ENCODE measurements at regions not wholly inside any gene's neighbourhood (a gene's known extent, or its start where the extent isn't known, plus 50 kb on each side); places are given as distances from the start of the nearest gene placed in this dataset.

DNA sequence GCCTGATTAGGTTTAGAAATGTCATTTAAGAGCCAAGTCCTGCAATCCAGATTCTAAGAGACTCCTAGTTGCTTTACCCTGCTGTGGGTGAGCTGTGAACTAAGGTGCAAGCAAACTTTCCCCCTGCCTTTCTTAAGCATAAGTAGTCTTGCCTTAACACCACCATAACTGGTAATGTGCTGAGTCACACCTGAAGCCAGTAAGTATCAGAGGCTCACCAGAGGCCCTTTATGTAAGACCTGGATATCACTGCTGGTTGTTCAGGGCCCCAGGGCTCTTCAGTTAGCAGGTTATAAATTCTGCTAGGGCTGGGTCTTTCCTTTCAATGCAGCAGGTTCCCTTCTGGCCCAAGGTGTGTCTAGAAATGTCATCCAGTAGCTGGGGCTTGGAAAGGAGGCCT, 509.9 kb downstream of the VGLL3 start:
- H3K9me2 ChIP-seq (replicated peaks; ENCODE audit: insufficient read depth, low read length): no peaks in the 10 kb centered on the region
- H3K4me1 ChIP-seq (ENCODE audit: low read length): no peaks in the 10 kb centered on the region
- H4K20me1 ChIP-seq (ENCODE audit: insufficient read depth, low read depth, low read length): no peaks in the 10 kb centered on the region
- no peak overlapping the region for H3K4me3 ChIP-seq (ENCODE audit: low read length)
- no peak overlapping the region for H3K9ac ChIP-seq (ENCODE audit: low read length)
- H3K79me2 ChIP-seq (ENCODE audit: low read length): no peaks in the 10 kb centered on the region
- no peaks in the 10 kb centered on the region for H3K27me3 ChIP-seq (ENCODE audit: low read length)
- H3K27ac ChIP-seq (ENCODE audit: low read length): no peak overlapping the region
- DNase-seq: no peak
- H3K9me3 ChIP-seq (ENCODE audit: low read length): peaks cover 37% of the 10 kb centered on the region
- no peak overlapping the region for H2AFZ ChIP-seq (ENCODE audit: low read length)
- no peaks in the 10 kb centered on the region for H3K36me3 ChIP-seq (ENCODE audit: insufficient read depth, low read length)
- no peak overlapping the region for H3K4me2 ChIP-seq (ENCODE audit: low read depth, low read length, poor library complexity, severe bottlenecking)

DNA sequence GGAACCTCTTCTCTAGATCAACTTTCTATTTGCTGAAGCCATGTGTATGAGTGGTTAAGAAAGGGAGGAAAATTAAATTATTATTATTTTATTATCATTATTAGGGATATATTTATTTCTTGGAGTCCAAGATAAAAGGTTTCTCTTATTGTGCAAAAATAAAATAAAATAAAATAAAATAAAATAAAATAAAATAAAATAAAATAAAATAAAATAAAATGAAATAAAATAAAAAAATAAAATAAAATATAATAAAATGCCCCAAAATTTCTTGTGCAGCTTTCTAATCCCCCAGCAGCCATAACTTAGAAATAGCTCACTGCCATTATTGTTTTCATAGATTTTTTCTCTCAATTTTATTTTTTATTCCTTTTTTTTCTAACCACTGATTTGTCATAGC, 526.8 kb downstream of the VGLL3 start:
- Histone ChIP-seq H3K36me3 (ENCODE audit: insufficient read depth, low read length) (no peaks in the 10 kb centered on the region), H4K20me1 (ENCODE audit: insufficient read depth, low read depth, low read length) (no peaks in the 10 kb centered on the region), H3K27ac (ENCODE audit: low read length) (no peak overlapping the region), H3K9me3 (ENCODE audit: low read length) (peaks cover 25% of the 10 kb centered on the region), H3K4me1 (ENCODE audit: low read length) (no peaks in the 10 kb centered on the region), H3K79me2 (ENCODE audit: low read length) (no peaks in the 10 kb centered on the region), H3K4me2 (ENCODE audit: low read depth, low read length, poor library complexity, severe bottlenecking) (no peak overlapping the region), H2AFZ (ENCODE audit: low read length) (no peak overlapping the region), H3K9ac (ENCODE audit: low read length) (no peak overlapping the region), H3K27me3 (ENCODE audit: low read length) (no peaks in the 10 kb centered on the region), H3K9me2 (replicated peaks; ENCODE audit: insufficient read depth, low read length) (no peaks in the 10 kb centered on the region), H3K4me3 (ENCODE audit: low read length) (no peak overlapping the region)
- no peak for DNase-seq

GRCh38 chr3:86451749-86452148, 539.2 kb downstream of the VGLL3 start:
- peaks cover 14% of the 10 kb centered on the region for H3K9me3 ChIP-seq (ENCODE audit: low read length)
- H3K4me1 ChIP-seq (ENCODE audit: low read length): no peaks in the 10 kb centered on the region
- no peak overlapping the region for H2AFZ ChIP-seq (ENCODE audit: low read length)
- H3K36me3 ChIP-seq (ENCODE audit: insufficient read depth, low read length): no peaks in the 10 kb centered on the region
- H3K9me2 ChIP-seq (replicated peaks; ENCODE audit: insufficient read depth, low read length): no peaks in the 10 kb centered on the region
- no peaks in the 10 kb centered on the region for H3K27me3 ChIP-seq (ENCODE audit: low read length)
- H3K4me2 ChIP-seq (ENCODE audit: low read depth, low read length, poor library complexity, severe bottlenecking): no peak overlapping the region
- no peak overlapping the region for H3K4me3 ChIP-seq (ENCODE audit: low read length)
- no peak for DNase-seq
- no peaks in the 10 kb centered on the region for H4K20me1 ChIP-seq (ENCODE audit: insufficient read depth, low read depth, low read length)
- no peak overlapping the region for H3K27ac ChIP-seq (ENCODE audit: low read length)
- no peak overlapping the region for H3K9ac ChIP-seq (ENCODE audit: low read length)
- H3K79me2 ChIP-seq (ENCODE audit: low read length): no peaks in the 10 kb centered on the region

DNA sequence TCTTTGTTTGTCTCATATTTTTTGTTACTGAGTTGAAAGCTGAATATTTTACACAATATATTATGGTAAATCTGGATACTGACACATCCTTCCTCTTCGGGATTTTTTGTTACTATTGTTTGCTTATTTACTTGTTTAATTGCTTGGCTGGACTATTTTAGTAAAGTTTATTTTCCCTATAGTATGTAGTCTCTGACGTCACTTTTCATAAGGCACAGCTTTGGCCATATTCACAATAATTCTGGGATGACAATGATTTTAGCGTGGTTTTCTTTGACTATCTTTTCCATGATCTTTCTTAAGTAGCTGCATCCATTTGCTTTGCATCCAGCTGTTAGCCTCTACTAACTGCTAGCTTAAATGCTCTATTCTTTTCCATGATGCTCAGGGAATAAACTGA, 552.4 kb downstream of the VGLL3 start:
- Histone ChIP-seq H2AFZ (ENCODE audit: low read length) (no peak overlapping the region), H3K4me2 (ENCODE audit: low read depth, low read length, poor library complexity, severe bottlenecking) (no peak overlapping the region), H4K20me1 (ENCODE audit: insufficient read depth, low read depth, low read length) (no peaks in the 10 kb centered on the region), H3K36me3 (ENCODE audit: insufficient read depth, low read length) (no peaks in the 10 kb centered on the region), H3K9ac (ENCODE audit: low read length) (no peak overlapping the region), H3K27ac (ENCODE audit: low read length) (no peak overlapping the region), H3K4me3 (ENCODE audit: low read length) (no peak overlapping the region), H3K4me1 (ENCODE audit: low read length) (no peaks in the 10 kb centered on the region), H3K79me2 (ENCODE audit: low read length) (no peaks in the 10 kb centered on the region), H3K9me2 (replicated peaks; ENCODE audit: insufficient read depth, low read length) (no peaks in the 10 kb centered on the region), H3K9me3 (ENCODE audit: low read length) (peaks cover 16% of the 10 kb centered on the region), H3K27me3 (ENCODE audit: low read length) (no peaks in the 10 kb centered on the region)
- no peak for DNase-seq

GRCh38 chr3:86427343-86427742, 563.6 kb downstream of the VGLL3 start:
- Histone ChIP-seq H3K27me3 (ENCODE audit: low read length) (no peaks in the 10 kb centered on the region), H3K36me3 (ENCODE audit: insufficient read depth, low read length) (no peaks in the 10 kb centered on the region), H3K27ac (ENCODE audit: low read length) (no peak overlapping the region), H3K9me3 (ENCODE audit: low read length) (peaks cover 4% of the 10 kb centered on the region; the same call in 1 of the 2 replicates), H3K9me2 (replicated peaks; ENCODE audit: insufficient read depth, low read length) (no peaks in the 10 kb centered on the region), H4K20me1 (ENCODE audit: insufficient read depth, low read depth, low read length) (no peaks in the 10 kb centered on the region), H3K4me3 (ENCODE audit: low read length) (no peak overlapping the region), H3K79me2 (ENCODE audit: low read length) (no peaks in the 10 kb centered on the region), H3K9ac (ENCODE audit: low read length) (no peak overlapping the region), H3K4me2 (ENCODE audit: low read depth, low read length, poor library complexity, severe bottlenecking) (no peak overlapping the region), H3K4me1 (ENCODE audit: low read length) (no peaks in the 10 kb centered on the region), H2AFZ (ENCODE audit: low read length) (no peak overlapping the region)
- no peak for DNase-seq

GRCh38 chr3:86420990-86421739, 569.8 kb downstream of the VGLL3 start:
- no peak overlapping the region for H2AFZ ChIP-seq (ENCODE audit: low read length)
- H4K20me1 ChIP-seq (ENCODE audit: insufficient read depth, low read depth, low read length): no peaks in the 10 kb centered on the region
- H3K27ac ChIP-seq (ENCODE audit: low read length): no peak overlapping the region
- H3K4me1 ChIP-seq (ENCODE audit: low read length): no peaks in the 10 kb centered on the region
- peaks cover 10% of the 10 kb centered on the region for H3K9me3 ChIP-seq (ENCODE audit: low read length)
- H3K9ac ChIP-seq (ENCODE audit: low read length): no peak overlapping the region
- H3K4me2 ChIP-seq (ENCODE audit: low read depth, low read length, poor library complexity, severe bottlenecking): no peak overlapping the region
- H3K9me2 ChIP-seq (replicated peaks; ENCODE audit: insufficient read depth, low read length): no peaks in the 10 kb centered on the region
- H3K79me2 ChIP-seq (ENCODE audit: low read length): no peaks in the 10 kb centered on the region
- DNase-seq: no peak
- no peak overlapping the region for H3K4me3 ChIP-seq (ENCODE audit: low read length)
- no peaks in the 10 kb centered on the region for H3K27me3 ChIP-seq (ENCODE audit: low read length)
- no peaks in the 10 kb centered on the region for H3K36me3 ChIP-seq (ENCODE audit: insufficient read depth, low read length)

- Histone ChIP-seq H3K9ac (ENCODE audit: low read length) (no peak overlapping the region), H3K4me1 (ENCODE audit: low read length) (no peaks in the 10 kb centered on the region), H3K9me2 (replicated peaks; ENCODE audit: insufficient read depth, low read length) (no peaks in the 10 kb centered on the region), H3K36me3 (ENCODE audit: insufficient read depth, low read length) (no peaks in the 10 kb centered on the region), H3K9me3 (ENCODE audit: low read length) (peaks cover 20% of the 10 kb centered on the region), H3K4me3 (ENCODE audit: low read length) (no peak overlapping the region), H3K4me2 (ENCODE audit: low read depth, low read length, poor library complexity, severe bottlenecking) (no peak overlapping the region), H3K79me2 (ENCODE audit: low read length) (no peaks in the 10 kb centered on the region), H4K20me1 (ENCODE audit: insufficient read depth, low read depth, low read length) (no peaks in the 10 kb centered on the region), H3K27me3 (ENCODE audit: low read length) (no peaks in the 10 kb centered on the region), H3K27ac (ENCODE audit: low read length) (no peak overlapping the region), H2AFZ (ENCODE audit: low read length) (no peak overlapping the region)
- DNase-seq: no peak
Observed at GRCh38 chr3:86418861-86419260, 572.1 kb downstream of the VGLL3 start.

DNA sequence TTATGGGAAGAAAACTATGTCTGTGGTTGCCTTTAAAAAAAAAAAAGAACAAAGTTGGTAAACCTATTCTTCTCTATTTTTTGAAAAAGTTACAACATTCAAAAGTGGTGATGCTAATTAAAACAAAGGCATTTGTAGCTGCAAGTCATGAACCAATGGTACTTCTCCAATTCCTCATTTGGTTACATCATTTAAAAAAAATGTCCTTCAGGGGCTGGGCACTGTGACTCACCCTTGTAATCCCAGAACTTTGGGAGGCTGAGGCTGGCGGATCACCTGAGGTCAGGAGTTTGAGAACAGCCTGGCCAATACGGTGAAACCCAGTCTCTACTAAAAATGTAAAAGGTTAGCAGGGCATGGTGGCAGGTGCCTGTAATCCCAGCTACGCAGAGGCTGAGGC, 574.6 kb downstream of the VGLL3 start:
- Histone ChIP-seq H2AFZ (ENCODE audit: low read length) (no peak overlapping the region), H3K9me3 (ENCODE audit: low read length) (peaks cover 20% of the 10 kb centered on the region), H3K36me3 (ENCODE audit: insufficient read depth, low read length) (no peaks in the 10 kb centered on the region), H3K79me2 (ENCODE audit: low read length) (no peaks in the 10 kb centered on the region), H3K9ac (ENCODE audit: low read length) (no peak overlapping the region), H4K20me1 (ENCODE audit: insufficient read depth, low read depth, low read length) (no peaks in the 10 kb centered on the region), H3K4me1 (ENCODE audit: low read length) (no peaks in the 10 kb centered on the region), H3K4me2 (ENCODE audit: low read depth, low read length, poor library complexity, severe bottlenecking) (no peak overlapping the region), H3K4me3 (ENCODE audit: low read length) (no peak overlapping the region), H3K27ac (ENCODE audit: low read length) (no peak overlapping the region), H3K9me2 (replicated peaks; ENCODE audit: insufficient read depth, low read length) (no peaks in the 10 kb centered on the region), H3K27me3 (ENCODE audit: low read length) (no peaks in the 10 kb centered on the region)
- DNase-seq: no peak
